Ovary (tissue), 7 donors: ENCODE measurements at regions not wholly inside any gene's neighbourhood (a gene's known extent, or its start where the extent isn't known, plus 50 kb on each side); places are given as distances from the start of the nearest gene placed in this dataset.

Experiments used
- DNase-seq, 5 donors: peaks; one replicate each; pipeline ENCODE4 v3.0.0-alpha.2; 2019 to 2020
- H3K27ac ChIP-seq, 2 donors: fragments of 200-600 bp; one replicate each; pipeline versions ENCODE4 v1.5.1 to v1.8.0; 2019 to 2022
- H3K27me3 ChIP-seq: fragments of 200-600 bp; one replicate; pipeline ENCODE4 v1.8.0; 2022
- H3K36me3 ChIP-seq: fragments of 200-600 bp; sonication (generic); one replicate; pipeline ENCODE4 v1.5.1; 2019
- H3K4me1 ChIP-seq: one replicate; pipeline ENCODE4 v1.8.1; 2013; ENCODE audit warnings: mild to moderate bottlenecking, moderate library complexity; ENCODE audit not compliant: insufficient read depth
- H3K4me3 ChIP-seq: fragments of 200-600 bp; sonication (generic); one replicate; pipeline ENCODE4 v1.5.1; 2017
- H3K9me3 ChIP-seq, 2 donors: fragments of 200-600 bp in 1 of 2; sonication (generic) in 1 of 2; one replicate each; pipeline versions ENCODE4 v1.5.1 to v1.8.1; 2013 to 2019; ENCODE audit warnings: mild to moderate bottlenecking in 1 of 2, moderate library complexity in 1 of 2
- EP300 ChIP-seq: sonication (generic); formaldehyde crosslinking; IDR thresholded peaks from one replicate; pipeline ENCODE4 v1.6.1; 2017; ENCODE audit warnings: antibody characterized with exemption
- POLR2A ChIP-seq: fragments of 450-650 bp; IDR thresholded peaks from one replicate; pipeline ENCODE4 v1.6.1; 2017; ENCODE audit warnings: antibody characterized with exemption, mild to moderate bottlenecking, moderate library complexity
- WGBS, 3 donors: extraction: QIAGEN DNeasy Blood & Tissue Kit in 1 of 3; methylation state at CpG; one replicate each; pipeline versions ENCODE4 v1.1.5 to v1.1.7; 2013 to 2017; 5-methylcytosine and 5-hydroxymethylcytosine counted together
- intact Hi-C, 4 donors: fragments of 100-400 bp; cut with DNase I; formaldehyde crosslinking; loops; one replicate each; pipeline versions ENCODE4 v1.11.0 to v1.15.1; 2022 to 2023
- TF ChIP-seq, protein P1 (sequence below), 3 donors: fragments of 450-650 bp in 2 of 3; fragments of 200-600 bp in 1 of 3; IDR thresholded peaks; one replicate each; pipeline versions ENCODE4 v1.5.1 to v1.8.0; 2016 to 2022; ENCODE audit warnings: antibody characterized with exemption in 3 of 3, mild to moderate bottlenecking in 1 of 3
- donor health status: DM: no; HTN: no; CAD: no; lungs with moderate emphysema.
- donor health status: DM: no; HTN: no; CAD: no.
- donor health status: Bipolar disorder and iron deficiency.
- donor health status: DM: no; HTN: no; CAD: no.
- donor health status: DM: yes; HTN: yes; CAD: no.

DNA sequence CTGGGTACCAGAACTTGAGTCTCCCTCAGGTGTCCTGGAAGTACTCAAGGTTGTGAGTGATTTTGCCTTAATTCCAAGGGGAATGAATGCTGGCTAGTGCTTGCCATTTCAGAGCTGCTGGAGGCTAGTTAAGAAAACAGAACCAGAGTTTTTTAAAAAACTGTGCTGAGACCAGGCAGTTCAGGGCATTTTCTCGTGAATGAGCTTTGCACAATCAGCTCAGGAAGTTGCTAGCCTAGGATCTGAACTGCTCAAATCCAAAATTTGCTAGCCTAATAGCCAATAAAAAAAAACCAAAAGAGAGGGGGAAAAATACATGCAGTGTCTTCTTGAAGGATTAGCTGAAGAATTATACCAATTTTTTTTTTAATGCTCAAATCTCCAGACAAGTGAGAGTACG, 292.7 kb downstream of the FBXW7 start:
- WGBS, 3 donors: 47 to 62% (median 51%) methylated on average over 2 of the region's 2 CpGs
- no peaks in the 10 kb centered on the region for H3K27me3 ChIP-seq
- H3K27ac ChIP-seq: no peak overlapping the region
- TF ChIP-seq EP300 (no peak), POLR2A (no peak)
- TF ChIP-seq, protein P1, sequence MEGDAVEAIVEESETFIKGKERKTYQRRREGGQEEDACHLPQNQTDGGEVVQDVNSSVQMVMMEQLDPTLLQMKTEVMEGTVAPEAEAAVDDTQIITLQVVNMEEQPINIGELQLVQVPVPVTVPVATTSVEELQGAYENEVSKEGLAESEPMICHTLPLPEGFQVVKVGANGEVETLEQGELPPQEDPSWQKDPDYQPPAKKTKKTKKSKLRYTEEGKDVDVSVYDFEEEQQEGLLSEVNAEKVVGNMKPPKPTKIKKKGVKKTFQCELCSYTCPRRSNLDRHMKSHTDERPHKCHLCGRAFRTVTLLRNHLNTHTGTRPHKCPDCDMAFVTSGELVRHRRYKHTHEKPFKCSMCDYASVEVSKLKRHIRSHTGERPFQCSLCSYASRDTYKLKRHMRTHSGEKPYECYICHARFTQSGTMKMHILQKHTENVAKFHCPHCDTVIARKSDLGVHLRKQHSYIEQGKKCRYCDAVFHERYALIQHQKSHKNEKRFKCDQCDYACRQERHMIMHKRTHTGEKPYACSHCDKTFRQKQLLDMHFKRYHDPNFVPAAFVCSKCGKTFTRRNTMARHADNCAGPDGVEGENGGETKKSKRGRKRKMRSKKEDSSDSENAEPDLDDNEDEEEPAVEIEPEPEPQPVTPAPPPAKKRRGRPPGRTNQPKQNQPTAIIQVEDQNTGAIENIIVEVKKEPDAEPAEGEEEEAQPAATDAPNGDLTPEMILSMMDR (IDR thresholded peaks at IDR 0.05): no peak
- no peak for DNase-seq
- H3K4me1 ChIP-seq: no peaks in the 10 kb centered on the region
- H3K36me3 ChIP-seq: no peaks in the 10 kb centered on the region
- intact Hi-C loops: no loop called here
- H3K4me3 ChIP-seq: no peak overlapping the region
- H3K9me3 ChIP-seq: no peaks in the 10 kb centered on the region

DNA sequence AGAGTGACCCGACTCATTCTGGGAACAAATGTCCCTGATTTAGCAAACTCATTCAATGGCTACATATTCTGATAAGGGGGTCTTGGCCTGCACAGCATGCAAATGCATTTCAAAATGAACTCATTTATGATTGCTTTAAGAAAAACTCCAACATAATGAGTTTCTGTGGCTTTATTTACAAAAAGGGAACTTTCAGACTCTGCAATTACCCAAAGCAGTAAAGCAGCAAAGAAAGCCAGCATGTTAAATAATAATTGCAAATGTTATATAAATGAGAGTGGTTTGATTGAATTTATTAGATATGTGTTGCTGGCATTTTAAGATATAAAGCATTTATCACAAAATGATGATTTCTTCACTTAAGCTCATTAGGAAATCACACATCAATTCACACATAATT, 295.7 kb downstream of the FBXW7 start:
- DNase-seq: no peak
- TF ChIP-seq POLR2A (no peak), EP300 (no peak)
- TF ChIP-seq, protein P1 (IDR thresholded peaks at IDR 0.05): no peak
- no peaks in the 10 kb centered on the region for H3K36me3 ChIP-seq
- H3K4me3 ChIP-seq: no peak overlapping the region
- no peaks in the 10 kb centered on the region for H3K9me3 ChIP-seq
- intact Hi-C loops: no loop called here
- WGBS, 3 donors: 84 to 90% (median 87%) methylated on average over 1 of the region's 1 CpG
- H3K27me3 ChIP-seq: no peaks in the 10 kb centered on the region
- no peaks in the 10 kb centered on the region for H3K4me1 ChIP-seq
- no peak overlapping the region for H3K27ac ChIP-seq

DNA sequence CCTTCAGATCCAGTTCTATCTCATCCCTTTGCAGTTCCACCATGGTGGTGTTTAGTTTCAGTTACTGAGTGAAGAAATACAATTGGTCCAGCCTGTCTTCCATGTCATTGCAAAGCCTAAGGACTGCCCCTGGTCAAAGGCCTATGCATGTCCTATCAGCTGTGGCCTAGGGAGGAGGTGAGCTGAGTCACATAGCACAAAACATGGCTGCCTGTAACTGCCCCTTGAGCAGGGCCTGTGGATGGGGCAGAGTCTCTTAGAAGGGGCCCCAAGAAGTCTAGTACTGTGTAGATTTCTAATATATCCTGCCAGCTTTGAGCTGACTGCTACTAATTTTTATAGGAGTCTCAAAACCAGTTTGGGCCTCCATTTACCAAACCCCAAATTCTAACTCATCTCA, 296.7 kb downstream of the FBXW7 start:
- H3K9me3 ChIP-seq: no peaks in the 10 kb centered on the region
- DNase-seq: no peak
- TF ChIP-seq POLR2A: no peak
- TF ChIP-seq EP300: no peak
- TF ChIP-seq, protein P1 (IDR thresholded peaks at IDR 0.05): no peak
- no peaks in the 10 kb centered on the region for H3K27me3 ChIP-seq
- intact Hi-C loops: no loop called here
- no peaks in the 10 kb centered on the region for H3K4me1 ChIP-seq
- H3K27ac ChIP-seq: no peak overlapping the region
- H3K36me3 ChIP-seq: no peaks in the 10 kb centered on the region
- H3K4me3 ChIP-seq: no peak overlapping the region

DNA sequence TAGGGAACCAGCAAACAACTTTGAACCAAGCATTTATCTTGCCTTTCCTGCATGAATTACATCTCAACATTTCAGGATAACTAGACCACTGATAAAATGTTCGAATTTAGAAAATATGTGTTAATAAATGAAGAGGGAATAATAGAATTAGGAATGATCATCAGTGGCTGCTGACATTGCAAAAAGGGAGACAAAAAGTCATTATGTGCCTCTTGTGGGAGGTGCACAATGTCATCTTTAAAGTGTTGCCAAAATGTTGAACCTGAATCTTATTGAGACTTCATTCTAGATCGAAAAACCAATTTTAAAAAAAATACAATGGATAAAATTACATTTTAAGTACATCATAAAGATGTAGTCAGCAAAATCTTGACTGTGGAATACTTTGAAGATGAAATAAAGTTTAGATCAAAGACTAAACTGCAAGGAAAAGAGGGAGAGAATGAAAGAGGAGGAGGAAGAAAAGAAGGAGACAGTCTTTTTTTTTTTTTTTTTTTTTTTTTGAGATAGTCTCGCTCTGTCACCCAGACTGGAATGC, 299.3 kb downstream of the FBXW7 start:
- Histone ChIP-seq H3K4me3 (no peak overlapping the region), H3K9me3 (no peaks in the 10 kb centered on the region), H3K27me3 (no peaks in the 10 kb centered on the region), H3K27ac (no peak overlapping the region), H3K36me3 (no peaks in the 10 kb centered on the region), H3K4me1 (no peaks in the 10 kb centered on the region)
- no peak for DNase-seq
- WGBS, 3 donors: 64 to 82% (median 69%) methylated on average over 3 of the region's 3 CpGs
- no peak for TF ChIP-seq EP300
- TF ChIP-seq POLR2A: no peak
- TF ChIP-seq, protein P1 (IDR thresholded peaks at IDR 0.05): no peak
- intact Hi-C loops: no loop called here
